ENCODE measurements at regions not wholly inside any gene's neighbourhood (a gene's known extent, or its start where the extent isn't known, plus 50 kb on each side); places are given as distances from the start of the nearest gene placed in this dataset.

- no peaks in the 10 kb centered on the region for H3K36me3 ChIP-seq (ENCODE audit: insufficient read depth, low read length, poor library complexity, severe bottlenecking)
- CTCF ChIA-PET: no interaction called here
- no peak for DNase-seq (ENCODE audit: low spot score)
- TF ChIP-seq EZH2 (IDR thresholded peaks at IDR 0.05; ENCODE audit: borderline replicate concordance, low read depth, low read length, poor library complexity, severe bottlenecking) (no peak), CTCF (conservative IDR thresholded peaks at IDR 0.05; ENCODE audit: low read depth, low read length) (no peak)
- no peak overlapping the region for H3K4me3 ChIP-seq (ENCODE audit: low read depth, low read length, poor library complexity, severe bottlenecking)
- peaks cover 8% of the 10 kb centered on the region for H3K9me3 ChIP-seq (ENCODE audit: low read depth, low read length, poor library complexity, severe bottlenecking)
- no peak overlapping the region for H3K27ac ChIP-seq (ENCODE audit: low read depth, low read length, poor library complexity, severe bottlenecking)
- no TSS peak for BruUV-seq (replicated peaks)
- POLR2A ChIA-PET (ENCODE audit: low non-redundant PET): no interaction called here
- H3K4me1 ChIP-seq (ENCODE audit: insufficient read depth, low read length, poor library complexity, severe bottlenecking): no peaks in the 10 kb centered on the region
- intact Hi-C loops (cut with micrococcal nuclease; ENCODE audit: unreplicated experiment): no loop called here
- no peaks in the 10 kb centered on the region for H3K27me3 ChIP-seq (replicated peaks; ENCODE audit: insufficient read depth, low read depth, low read length, poor library complexity)
These were observed 495.9 kb upstream of the PCDH9 start for GRCh38 chr13:67725999-67726398.

- intact Hi-C loops (cut with micrococcal nuclease; ENCODE audit: unreplicated experiment): no loop called here
- H3K36me3 ChIP-seq (ENCODE audit: insufficient read depth, low read length, poor library complexity, severe bottlenecking): no peaks in the 10 kb centered on the region
- no peak overlapping the region for H3K4me3 ChIP-seq (ENCODE audit: low read depth, low read length, poor library complexity, severe bottlenecking)
- ChIA-PET CTCF (no interaction called here), POLR2A (ENCODE audit: low non-redundant PET) (no interaction called here)
- H3K27ac ChIP-seq (ENCODE audit: low read depth, low read length, poor library complexity, severe bottlenecking): no peak overlapping the region
- no TSS peak for BruUV-seq (replicated peaks)
- no peaks in the 10 kb centered on the region for H3K9me3 ChIP-seq (ENCODE audit: low read depth, low read length, poor library complexity, severe bottlenecking)
- TF ChIP-seq EZH2 (IDR thresholded peaks at IDR 0.05; ENCODE audit: borderline replicate concordance, low read depth, low read length, poor library complexity, severe bottlenecking): no peak
- no peak for TF ChIP-seq CTCF (conservative IDR thresholded peaks at IDR 0.05; ENCODE audit: low read depth, low read length)
- H3K27me3 ChIP-seq (replicated peaks; ENCODE audit: insufficient read depth, low read depth, low read length, poor library complexity): no peaks in the 10 kb centered on the region
- no peaks in the 10 kb centered on the region for H3K4me1 ChIP-seq (ENCODE audit: insufficient read depth, low read length, poor library complexity, severe bottlenecking)
- DNase-seq (ENCODE audit: low spot score): no peak
These were observed 483.4 kb upstream of the PCDH9 start for GRCh38 chr13:67713571-67713970.

- POLR2A ChIA-PET (ENCODE audit: low non-redundant PET): no interaction called here
- H3K27ac ChIP-seq (ENCODE audit: low read depth, low read length, poor library complexity, severe bottlenecking): no peak overlapping the region
- BruUV-seq (replicated peaks): no TSS peak
These were observed 466.6 kb upstream of the PCDH9 start for GRCh38 chr13:67696775-67697174.

More at GRCh38 chr13:67696775-67697174, 466.6 kb upstream of the PCDH9 start:
- Histone ChIP-seq H3K36me3 (ENCODE audit: insufficient read depth, low read length, poor library complexity, severe bottlenecking) (no peaks in the 10 kb centered on the region), H3K4me3 (ENCODE audit: low read depth, low read length, poor library complexity, severe bottlenecking) (no peak overlapping the region), H3K9me3 (ENCODE audit: low read depth, low read length, poor library complexity, severe bottlenecking) (no peaks in the 10 kb centered on the region), H3K4me1 (ENCODE audit: insufficient read depth, low read length, poor library complexity, severe bottlenecking) (no peaks in the 10 kb centered on the region), H3K27me3 (replicated peaks; ENCODE audit: insufficient read depth, low read depth, low read length, poor library complexity) (no peaks in the 10 kb centered on the region)
- DNase-seq (ENCODE audit: low spot score): no peak
- CTCF ChIA-PET: no interaction called here
- intact Hi-C loops (cut with micrococcal nuclease; ENCODE audit: unreplicated experiment): no loop called here
- TF ChIP-seq CTCF (conservative IDR thresholded peaks at IDR 0.05; ENCODE audit: low read depth, low read length): no peak
- TF ChIP-seq EZH2 (IDR thresholded peaks at IDR 0.05; ENCODE audit: borderline replicate concordance, low read depth, low read length, poor library complexity, severe bottlenecking): no peak

Data from A673 (cell line).